Body of pancreas (tissue), 4 donors: ENCODE measurements at regions not wholly inside any gene's neighbourhood (a gene's known extent, or its start where the extent isn't known, plus 50 kb on each side); places are given as distances from the start of the nearest gene placed in this dataset.

Source experiments
- ATAC-seq: fragments of 150-250 bp; one replicate; pipeline ENCODE4 v1.9.1; 2016
- DNase-seq, 4 donors: peaks; one replicate each; pipeline ENCODE4 v3.0.0-alpha.2; 2019
- H3K27ac ChIP-seq, 4 donors: fragments of 200-600 bp; sonication (generic); 1 replicate in 3 of 4; 2 replicates in 1 of 4; pipeline versions ENCODE4 v1.5.1 to v1.6.1; 2016 to 2019; ENCODE audit warnings: mild to moderate bottlenecking in 1 of 4, mixed read lengths in 1 of 4, moderate library complexity in 1 of 4
- H3K27me3 ChIP-seq, 2 donors: fragments of 200-600 bp; sonication (generic); one replicate each; pipeline ENCODE4 v1.6.0; 2016; ENCODE audit warnings: mild to moderate bottlenecking in 1 of 2
- H3K36me3 ChIP-seq, 2 donors: fragments of 200-600 bp; sonication (generic); replicated peaks in 1 of 2; 2 replicates each; pipeline ENCODE4 v1.5.1; 2016; ENCODE audit warnings: low read depth in 2 of 2; ENCODE audit not compliant: insufficient read depth in 1 of 2
- H3K4me1 ChIP-seq: fragments of 200-600 bp; sonication (generic); one replicate; pipeline ENCODE4 v1.6.0; 2016
- H3K4me3 ChIP-seq, 2 donors: fragments of 200-600 bp; sonication (generic); 1 replicate in 1 of 2; 2 replicates in 1 of 2; pipeline ENCODE4 v1.5.1; 2016 to 2019
- H3K9me3 ChIP-seq, 3 donors: fragments of 200-600 bp; sonication (generic); 1 replicate in 2 of 3; 2 replicates in 1 of 3; pipeline ENCODE4 v1.5.1; 2016
- CTCF ChIP-seq, 7 experiments: fragments of 450-650 bp in 4 of 7; fragments of 200-600 bp in 3 of 7; sonication (generic) in 3 of 7; IDR thresholded peaks; one replicate each; pipeline ENCODE4 v1.5.1; 2016 to 2019; ENCODE audit warnings: antibody characterized with exemption in 7 of 7
- POLR2A ChIP-seq, 3 donors: fragments of 450-650 bp; IDR thresholded peaks; one replicate each; pipeline ENCODE4 v1.6.1; 2016; ENCODE audit warnings: antibody characterized with exemption in 3 of 3, mild to moderate bottlenecking in 2 of 3
- WGBS, 2 donors: methylation state at CpG; one replicate each; pipeline ENCODE4 v1.1.5; 2017; 5-methylcytosine and 5-hydroxymethylcytosine counted together
- intact Hi-C: fragments of 100-400 bp; cut with DNase I; formaldehyde crosslinking; loops from one replicate; pipeline ENCODE4 v1.15.1; 2023

- intact Hi-C loops: no loop called here
- H3K36me3 ChIP-seq: no peaks in the 10 kb centered on the region
- H3K9me3 ChIP-seq: no peaks in the 10 kb centered on the region
- TF ChIP-seq CTCF (IDR thresholded peaks at IDR 0.05) (no peak), POLR2A (IDR thresholded peaks at IDR 0.05) (no peak)
- peaks cover 9% of the 10 kb centered on the region for H3K4me1 ChIP-seq
- DNase-seq: no peak
- H3K27ac ChIP-seq: no peak overlapping the region
- ATAC-seq: no peak
- WGBS, 2 donors: 69 to 80% methylated on average over 1 of the region's 1 CpG
- H3K4me3 ChIP-seq: no peak overlapping the region
- no peaks in the 10 kb centered on the region for H3K27me3 ChIP-seq
These were observed 160.5 kb downstream of the KITLG start for GRCh38 chr12:88419794-88420193.

GRCh38 chr12:88420457-88420856 lies 159.8 kb downstream of the KITLG start:
- Histone ChIP-seq H3K4me3 (no peak overlapping the region), H3K36me3 (no peaks in the 10 kb centered on the region), H3K9me3 (no peaks in the 10 kb centered on the region), H3K27me3 (no peaks in the 10 kb centered on the region), H3K4me1 (peaks cover 16% of the 10 kb centered on the region), H3K27ac (no peak overlapping the region)
- intact Hi-C loops: no loop called here
- DNase-seq (no peak), ATAC-seq (no peak)
- TF ChIP-seq POLR2A (IDR thresholded peaks at IDR 0.05): no peak
- TF ChIP-seq CTCF (IDR thresholded peaks at IDR 0.05): no peak

GRCh38 chr12:88424791-88425730 lies 155.2 kb downstream of the KITLG start:
- DNase-seq: no peak
- ATAC-seq: no peak
- H3K27me3 ChIP-seq: no peaks in the 10 kb centered on the region
- H3K4me1 ChIP-seq: peaks cover 11% of the 10 kb centered on the region
- intact Hi-C loops: no loop called here
- 47 to 63% methylated on average over 5 of the region's 5 CpGs for WGBS, 2 donors
- H3K9me3 ChIP-seq: no peaks in the 10 kb centered on the region
- no peak overlapping the region for H3K4me3 ChIP-seq
- no peak overlapping the region for H3K27ac ChIP-seq
- H3K36me3 ChIP-seq: no peaks in the 10 kb centered on the region
- no peak for TF ChIP-seq POLR2A (IDR thresholded peaks at IDR 0.05)
- no peak for TF ChIP-seq CTCF (IDR thresholded peaks at IDR 0.05)

GRCh38 chr12:88428350-88428749 lies 151.9 kb downstream of the KITLG start:
- 93 to 97% methylated on average over 1 of the region's 1 CpG for WGBS, 2 donors
- Histone ChIP-seq H3K4me3 (no peak overlapping the region), H3K9me3 (no peaks in the 10 kb centered on the region), H3K4me1 (peaks cover 16% of the 10 kb centered on the region), H3K27ac (no peak overlapping the region), H3K27me3 (no peaks in the 10 kb centered on the region), H3K36me3 (no peaks in the 10 kb centered on the region)
- intact Hi-C loops: no loop called here
- TF ChIP-seq POLR2A (IDR thresholded peaks at IDR 0.05): no peak
- TF ChIP-seq CTCF (IDR thresholded peaks at IDR 0.05): no peak
- ATAC-seq (no peak), DNase-seq (no peak)

- no peak for TF ChIP-seq POLR2A (IDR thresholded peaks at IDR 0.05)
- peak in 1 of 7 experiments; percentile 18 for TF ChIP-seq CTCF (IDR thresholded peaks at IDR 0.05)
- Histone ChIP-seq H3K9me3 (no peaks in the 10 kb centered on the region), H3K27me3 (no peaks in the 10 kb centered on the region), H3K27ac (no peak overlapping the region), H3K4me1 (peaks cover 5% of the 10 kb centered on the region), H3K36me3 (no peaks in the 10 kb centered on the region), H3K4me3 (no peak overlapping the region)
- no peak for DNase-seq
- ATAC-seq: no peak
- WGBS, 2 donors: 74 to 75% methylated on average over 4 of the region's 4 CpGs
- intact Hi-C loops: no loop called here
These were observed 149.0 kb downstream of the KITLG start for GRCh38 chr12:88431246-88431645.
